Type B pancreatic cell (in vitro differentiated cells): ENCODE measurements at regions not wholly inside any gene's neighbourhood (a gene's known extent, or its start where the extent isn't known, plus 50 kb on each side); places are given as distances from the start of the nearest gene placed in this dataset.
A peak's percentile ranks its signal among the peaks of the same experiment; 100 is the strongest.

ENCODE experiments used
- DNase-seq: peaks from one replicate; pipeline ENCODE4 v3.0.0; 2021; ENCODE audit warnings: mixed read lengths; ENCODE audit not compliant: unreplicated experiment; ENCODE audit errors: extremely low spot score
- H3K27ac Mint-ChIP-seq: 2 replicates; pipeline ENCODE4 v1.8.0; 2021; ENCODE audit warnings: mild to moderate bottlenecking, mixed read lengths
- H3K27me3 Mint-ChIP-seq: 2 replicates; pipeline ENCODE4 v1.8.0; 2021; ENCODE audit warnings: mixed read lengths
- H3K36me3 Mint-ChIP-seq: 2 replicates; pipeline ENCODE4 v1.8.0; 2021; ENCODE audit warnings: mixed read lengths
- H3K4me1 Mint-ChIP-seq: one replicate; pipeline ENCODE4 v1.8.0; 2021; ENCODE audit warnings: mixed read lengths; ENCODE audit not compliant: unreplicated experiment
- H3K4me3 Mint-ChIP-seq: 2 replicates; pipeline ENCODE4 v1.8.0; 2021; ENCODE audit warnings: mild to moderate bottlenecking, mixed read lengths
- H3K9me3 Mint-ChIP-seq: 2 replicates; pipeline ENCODE4 v1.8.0; 2021; ENCODE audit warnings: mixed read lengths
- TF ChIP-seq, protein P1 (sequence below): fragments of 200-600 bp; sonication (generic); conservative IDR thresholded peaks from 2 replicates; pipeline ENCODE4 v1.5.0; 2021; ENCODE audit warnings: antibody characterized with exemption, mild to moderate bottlenecking

DNA sequence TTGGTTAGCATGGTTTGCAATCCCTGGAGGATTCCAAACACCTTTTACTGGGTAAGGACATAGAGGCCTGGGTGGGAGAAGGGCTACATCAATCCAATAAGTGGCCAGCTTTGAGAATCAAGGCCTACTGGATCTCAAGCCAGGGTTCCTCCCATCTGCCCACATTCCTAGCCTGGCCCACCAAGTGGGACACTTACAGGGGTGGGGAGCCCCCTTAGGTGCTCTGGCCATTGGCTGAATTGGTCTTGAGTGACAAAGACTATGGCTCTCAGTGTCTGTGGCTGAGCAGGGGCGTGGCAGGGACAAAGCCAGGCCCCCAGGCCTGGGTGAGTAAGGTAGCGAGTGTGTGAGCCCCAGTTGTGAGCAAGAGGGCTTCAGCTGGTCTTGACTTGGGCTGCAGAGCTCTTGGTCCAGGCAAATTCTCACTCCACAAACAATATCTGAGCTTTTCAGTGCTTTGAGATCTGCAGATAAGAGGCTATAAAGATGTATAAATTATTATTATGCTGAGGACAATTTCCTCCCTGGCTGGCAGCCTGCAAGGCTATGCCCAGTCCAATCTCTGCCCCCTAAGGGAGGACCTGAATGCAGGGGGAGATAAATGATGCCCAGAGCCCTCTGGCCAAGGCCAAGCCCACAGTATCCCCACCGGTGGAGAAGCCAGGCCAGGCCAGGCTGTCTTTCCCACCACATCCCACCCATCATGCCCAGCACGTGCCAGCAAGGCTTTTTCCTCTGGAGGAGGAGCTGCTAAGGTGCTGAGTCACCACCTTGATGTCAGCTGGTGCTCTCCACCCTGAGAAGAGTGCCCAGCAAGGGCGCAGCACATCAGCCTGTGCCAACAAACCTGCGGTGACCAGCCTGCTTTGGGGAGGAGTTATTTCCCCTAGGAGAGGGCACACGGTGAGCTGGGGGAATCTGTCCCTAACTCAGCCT is 80.7 kb upstream of the DUSP5 start:
- H3K27me3 Mint-ChIP-seq, result no peaks in the 10 kb centered on the region
- no peak overlapping the region for H3K4me3 Mint-ChIP-seq
- DNase-seq, result no peak
- H3K36me3 Mint-ChIP-seq, result no peaks in the 10 kb centered on the region
- TF ChIP-seq, protein P1, sequence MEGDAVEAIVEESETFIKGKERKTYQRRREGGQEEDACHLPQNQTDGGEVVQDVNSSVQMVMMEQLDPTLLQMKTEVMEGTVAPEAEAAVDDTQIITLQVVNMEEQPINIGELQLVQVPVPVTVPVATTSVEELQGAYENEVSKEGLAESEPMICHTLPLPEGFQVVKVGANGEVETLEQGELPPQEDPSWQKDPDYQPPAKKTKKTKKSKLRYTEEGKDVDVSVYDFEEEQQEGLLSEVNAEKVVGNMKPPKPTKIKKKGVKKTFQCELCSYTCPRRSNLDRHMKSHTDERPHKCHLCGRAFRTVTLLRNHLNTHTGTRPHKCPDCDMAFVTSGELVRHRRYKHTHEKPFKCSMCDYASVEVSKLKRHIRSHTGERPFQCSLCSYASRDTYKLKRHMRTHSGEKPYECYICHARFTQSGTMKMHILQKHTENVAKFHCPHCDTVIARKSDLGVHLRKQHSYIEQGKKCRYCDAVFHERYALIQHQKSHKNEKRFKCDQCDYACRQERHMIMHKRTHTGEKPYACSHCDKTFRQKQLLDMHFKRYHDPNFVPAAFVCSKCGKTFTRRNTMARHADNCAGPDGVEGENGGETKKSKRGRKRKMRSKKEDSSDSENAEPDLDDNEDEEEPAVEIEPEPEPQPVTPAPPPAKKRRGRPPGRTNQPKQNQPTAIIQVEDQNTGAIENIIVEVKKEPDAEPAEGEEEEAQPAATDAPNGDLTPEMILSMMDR, result no peak
- no peak overlapping the region for H3K27ac Mint-ChIP-seq
- H3K9me3 Mint-ChIP-seq, result no peaks in the 10 kb centered on the region
- peaks cover 21% of the 10 kb centered on the region for H3K4me1 Mint-ChIP-seq

DNA sequence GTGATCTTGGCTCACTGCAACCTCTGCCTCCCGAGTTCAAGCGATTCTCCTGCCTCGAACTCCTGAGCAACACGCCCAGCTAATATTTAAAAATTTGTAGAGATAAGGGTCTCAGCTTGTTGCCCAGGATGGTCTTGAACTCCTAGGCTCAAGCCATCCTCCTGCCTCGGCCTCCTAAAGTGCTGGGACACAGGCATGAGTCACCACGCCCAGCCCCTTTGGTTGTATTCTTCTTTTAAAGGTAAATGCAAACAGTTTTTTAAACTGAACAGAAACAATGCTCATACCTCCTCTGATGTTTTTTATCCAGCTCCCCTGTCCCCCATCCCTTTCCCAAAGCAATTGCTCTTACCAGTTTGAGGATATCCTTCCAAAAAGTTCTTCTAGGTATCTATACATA is 79.5 kb upstream of the DUSP5 start:
- H3K4me1 Mint-ChIP-seq, result peaks cover 11% of the 10 kb centered on the region
- no peak for DNase-seq
- H3K27me3 Mint-ChIP-seq, result no peaks in the 10 kb centered on the region
- TF ChIP-seq, protein P1, result no peak
- H3K9me3 Mint-ChIP-seq, result no peaks in the 10 kb centered on the region
- no peak overlapping the region for H3K4me3 Mint-ChIP-seq
- H3K36me3 Mint-ChIP-seq, result no peaks in the 10 kb centered on the region
- H3K27ac Mint-ChIP-seq, result no peak overlapping the region

DNA sequence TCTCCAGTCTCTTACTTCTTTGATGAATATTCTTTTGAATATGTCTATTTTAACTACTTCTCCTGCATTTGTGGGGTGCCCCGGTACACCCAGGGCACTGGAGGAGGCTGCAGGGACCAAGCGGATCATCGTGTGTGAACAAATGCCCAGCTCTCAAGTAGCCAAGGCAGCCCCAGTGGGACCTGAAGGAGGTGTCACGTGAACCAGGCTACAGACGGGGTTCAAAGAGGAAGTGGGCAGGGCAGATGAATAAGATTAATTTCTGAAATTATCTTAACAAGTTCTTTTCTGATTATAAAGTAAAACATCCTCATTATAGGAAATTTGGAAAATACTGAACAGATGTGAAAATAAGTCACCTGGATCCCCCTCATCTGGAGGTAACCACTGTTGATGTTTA is 78.4 kb upstream of the DUSP5 start:
- no peak overlapping the region for H3K27ac Mint-ChIP-seq
- H3K4me1 Mint-ChIP-seq, result peaks cover 3% of the 10 kb centered on the region
- H3K4me3 Mint-ChIP-seq, result no peak overlapping the region
- no peak for DNase-seq
- no peaks in the 10 kb centered on the region for H3K36me3 Mint-ChIP-seq
- no peaks in the 10 kb centered on the region for H3K27me3 Mint-ChIP-seq
- TF ChIP-seq, protein P1, result no peak
- H3K9me3 Mint-ChIP-seq, result no peaks in the 10 kb centered on the region

DNA sequence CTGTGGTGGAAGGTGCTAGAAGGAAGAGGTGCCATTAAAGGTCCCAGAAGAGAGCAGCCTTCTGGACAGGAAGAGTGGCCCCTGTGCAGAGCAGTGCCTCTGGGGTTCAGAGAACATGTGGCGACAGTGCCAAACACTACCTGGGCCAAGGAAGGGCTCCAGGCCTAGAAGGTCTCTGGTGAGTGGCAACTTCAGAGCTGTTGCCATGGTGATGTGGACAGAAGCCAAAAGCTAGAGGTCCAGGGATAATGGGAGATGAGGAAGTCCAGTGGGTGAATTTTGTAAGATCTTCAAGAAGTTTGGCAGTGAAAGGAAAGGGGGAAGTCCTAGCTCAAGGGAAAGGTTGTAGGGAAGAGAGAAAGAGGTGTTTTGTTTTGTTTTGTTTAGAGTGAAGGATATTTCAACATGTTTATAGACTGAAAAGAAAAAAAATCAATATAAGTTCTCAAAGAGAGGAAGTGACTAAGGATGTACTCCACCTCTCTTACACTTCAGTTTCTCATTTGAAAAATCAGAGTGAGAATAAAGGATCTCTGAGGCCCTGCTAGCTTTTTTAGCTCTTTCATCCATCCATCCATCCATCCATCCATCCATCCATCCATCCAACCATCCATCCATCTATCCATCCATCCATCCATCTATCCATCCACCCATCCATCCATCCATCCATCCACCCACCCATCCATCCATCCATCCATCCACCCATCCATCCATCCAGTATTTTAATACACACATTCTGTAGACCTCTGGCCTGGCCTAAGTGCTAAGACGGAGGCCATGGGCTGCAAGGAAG is 77.1 kb upstream of the DUSP5 start:
- Mint-ChIP-seq H3K4me3 (no peak overlapping the region), H3K36me3 (no peaks in the 10 kb centered on the region), H3K27me3 (no peaks in the 10 kb centered on the region), H3K9me3 (no peaks in the 10 kb centered on the region), H3K27ac (peak overlapping the region; percentile 5), H3K4me1 (peaks cover 3% of the 10 kb centered on the region)
- DNase-seq, result no peak
- TF ChIP-seq, protein P1, result no peak

DNA sequence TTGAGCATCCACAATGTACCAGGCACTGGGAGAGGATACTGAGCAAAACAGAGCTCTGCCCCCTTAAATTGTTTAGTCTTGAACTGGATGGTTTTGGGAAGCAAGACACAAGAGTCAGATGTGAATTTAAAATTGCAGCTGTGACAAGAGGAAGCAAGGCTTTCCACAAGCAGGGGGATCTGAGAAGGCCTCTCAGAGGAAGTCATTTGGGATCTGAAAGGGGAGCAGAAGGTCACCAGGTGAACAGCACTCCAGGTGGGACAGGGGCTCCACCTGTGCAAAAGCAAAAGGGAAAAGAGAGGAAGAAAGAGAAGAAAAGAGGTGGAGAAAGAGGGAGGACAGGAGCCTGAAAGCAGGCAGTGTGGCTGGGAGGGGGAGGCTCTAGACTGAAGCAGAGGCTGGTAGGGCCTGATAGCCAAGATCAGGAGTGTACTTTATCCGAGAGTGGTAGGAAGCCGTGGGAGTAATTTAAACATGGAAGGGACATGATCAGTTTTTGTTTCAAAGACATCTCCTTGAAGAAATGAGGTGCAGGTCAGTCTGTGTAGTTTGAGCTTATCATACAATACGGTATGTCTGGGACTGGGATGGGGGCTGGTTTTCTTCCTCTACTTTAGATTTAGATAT is 76.1 kb upstream of the DUSP5 start:
- no peaks in the 10 kb centered on the region for H3K27me3 Mint-ChIP-seq
- no peaks in the 10 kb centered on the region for H3K9me3 Mint-ChIP-seq
- peaks cover 13% of the 10 kb centered on the region for H3K4me1 Mint-ChIP-seq

More for the DNA sequence above, 76.1 kb upstream of the DUSP5 start:
- no peaks in the 10 kb centered on the region for H3K36me3 Mint-ChIP-seq
- no peak overlapping the region for H3K4me3 Mint-ChIP-seq
- no peak overlapping the region for H3K27ac Mint-ChIP-seq
- DNase-seq, result no peak
- TF ChIP-seq, protein P1, result no peak
